ENCODE measurements at regions not wholly inside any gene's neighbourhood (a gene's known extent, or its start where the extent isn't known, plus 50 kb on each side); places are given as distances from the start of the nearest gene placed in this dataset.

- DNase-seq, result no peak
Measured at GRCh38 chr3:62982795-62983455, 107.7 kb upstream of the CADPS start.

GRCh38 chr3:62986061-62986460 is 110.8 kb upstream of the CADPS start:
- DNase-seq, result no peak

- DNase-seq, result no peak
Measured at GRCh38 chr3:62987721-62988120, 112.5 kb upstream of the CADPS start.

- no peak for DNase-seq
Measured at GRCh38 chr3:62990704-62991413, 115.6 kb upstream of the CADPS start.

GRCh38 chr3:62992520-62992919 is 117.3 kb upstream of the CADPS start:
- no peak for DNase-seq

- no peak for DNase-seq
Measured at GRCh38 chr3:62995119-62995518, 119.9 kb upstream of the CADPS start.

GRCh38 chr3:62995530-62995929 is 120.3 kb upstream of the CADPS start:
- DNase-seq, result no peak

GRCh38 chr3:62997369-62997768 is 122.2 kb upstream of the CADPS start:
- DNase-seq, result no peak

GRCh38 chr3:62999158-62999557 is 123.9 kb upstream of the CADPS start:
- DNase-seq, result no peak

- no peak for DNase-seq
Measured at GRCh38 chr3:62999791-63000190, 124.6 kb upstream of the CADPS start.

GRCh38 chr3:63004448-63004847 is 129.2 kb upstream of the CADPS start:
- no peak for DNase-seq

GRCh38 chr3:63015614-63016309 is 140.5 kb upstream of the CADPS start:
- DNase-seq, result peak; percentile 25

GRCh38 chr3:63022114-63022513 is 146.9 kb upstream of the CADPS start:
- DNase-seq, result no peak

GRCh38 chr3:63026722-63027121 is 151.5 kb upstream of the CADPS start:
- no peak for DNase-seq

- no peak for DNase-seq
Measured at GRCh38 chr3:63029326-63029725, 154.1 kb upstream of the CADPS start.

GRCh38 chr3:63029921-63030320 is 154.7 kb upstream of the CADPS start:
- DNase-seq, result no peak

- DNase-seq, result no peak
Measured at GRCh38 chr3:63030666-63031065, 155.4 kb upstream of the CADPS start.

GRCh38 chr3:63032881-63033280 is 157.7 kb upstream of the CADPS start:
- no peak for DNase-seq

- no peak for DNase-seq
Measured at GRCh38 chr3:63034101-63034500, 158.9 kb upstream of the CADPS start.

GRCh38 chr3:63037116-63037515 is 161.9 kb upstream of the CADPS start:
- DNase-seq, result no peak

GRCh38 chr3:63042833-63043232 is 167.6 kb upstream of the CADPS start:
- DNase-seq, result no peak

GRCh38 chr3:63043631-63044030 is 168.4 kb upstream of the CADPS start:
- DNase-seq, result no peak

GRCh38 chr3:63046152-63046551 is 170.9 kb upstream of the CADPS start:
- no peak for DNase-seq

- DNase-seq, result no peak
Measured at GRCh38 chr3:63046580-63046979, 171.4 kb upstream of the CADPS start.

Data from right hindlimb (tissue), 1 donor.